ENCODE measurements at regions not wholly inside any gene's neighbourhood (a gene's known extent, or its start where the extent isn't known, plus 50 kb on each side); places are given as distances from the start of the nearest gene placed in this dataset.

- ChIA-PET POLR2A (no interaction called here), CTCF (interaction anchor here (0.9 to 1.2 kb wide), 3 partner anchors 11 to 221 kb away, joined by 3 read pairs; no protein-coding TSS in a partner anchor)
- DNase-seq (ENCODE audit: low read depth), result no peak
- Histone ChIP-seq H3K4me3 (ENCODE audit: low read depth, low read length) (no peak overlapping the region), H3K36me3 (ENCODE audit: control insufficient read depth, insufficient read depth, low read length) (no peaks in the 10 kb centered on the region), H3K27me3 (ENCODE audit: control insufficient read depth, insufficient read depth, low read length) (peaks cover 2% of the 10 kb centered on the region; the same call in 1 of the 2 replicates)
- TF ChIP-seq CTCF (IDR thresholded peaks at IDR 0.05; ENCODE audit: insufficient read depth, low read depth, low read length), result no peak
These were observed 51.6 kb upstream of the PDLIM5 start for GRCh38 chr4:94400191-94400590.
